ENCODE measurements at regions not wholly inside any gene's neighbourhood (a gene's known extent, or its start where the extent isn't known, plus 50 kb on each side); places are given as distances from the start of the nearest gene placed in this dataset.

- Histone ChIP-seq H2BK15ac (ENCODE audit: low read length) (no peak overlapping the region), H3K4ac (replicated peaks; ENCODE audit: insufficient read length, low read depth, low read length) (no peak overlapping the region), H3K23me2 (ENCODE audit: low read depth, low read length) (no peaks in the 10 kb centered on the region), H3K56ac (replicated peaks; ENCODE audit: insufficient read length, low read depth, low read length) (no peak overlapping the region), H3K4me2 (ENCODE audit: insufficient read depth in 1 of 2, low read depth in 2 of 2, low read length in 2 of 2) (no peak overlapping the region), H3K36me3 (ENCODE audit: control insufficient read depth in 2 of 4, insufficient read depth in 4 of 4, low read length in 3 of 4) (no peaks in the 10 kb centered on the region), H3K79me2 (ENCODE audit: control insufficient read depth in 1 of 2, insufficient read depth in 2 of 2, low read length in 2 of 2) (no peaks in the 10 kb centered on the region), H3K9ac (replicated peaks in 1 of 4; ENCODE audit: extremely low read depth in 1 of 4, low read depth in 3 of 4, low read length in 3 of 4) (no peak overlapping the region), H3K23ac (ENCODE audit: insufficient read length) (no peak overlapping the region), H3K79me1 (ENCODE audit: low read depth, low read length) (no peaks in the 10 kb centered on the region), H4K91ac (replicated peaks; ENCODE audit: insufficient read length, low read length) (no peak overlapping the region), H2BK12ac (ENCODE audit: low read depth, low read length) (no peak overlapping the region), H4K8ac (ENCODE audit: extremely low read depth, insufficient read depth, low read length) (no peak overlapping the region), H3K4me3 (ENCODE audit: extremely low read depth in 1 of 4, insufficient read depth in 2 of 4, low read depth in 3 of 4, low read length in 4 of 4) (no peak overlapping the region), H2BK5ac (ENCODE audit: low read depth, low read length) (no peak overlapping the region), H3K4me1 (replicated peaks in 1 of 4; ENCODE audit: control insufficient read depth in 3 of 4, insufficient read depth in 4 of 4, low read length in 3 of 4) (no peaks in the 10 kb centered on the region), H3K14ac (ENCODE audit: insufficient read length) (no peak overlapping the region), H2AK5ac (ENCODE audit: low read depth, low read length) (no peak overlapping the region), H2AFZ (ENCODE audit: low read length) (no peak overlapping the region), H2BK20ac (ENCODE audit: low read length) (no peak overlapping the region), H4K5ac (ENCODE audit: insufficient read length, low read depth, low read length) (no peak overlapping the region), H3K18ac (ENCODE audit: extremely low read depth, low read length) (no peak overlapping the region), H3K27me3 (replicated peaks in 1 of 4; ENCODE audit: control insufficient read depth in 3 of 4, extremely low read depth in 1 of 4, insufficient read depth in 3 of 4, low read length in 3 of 4) (no peaks in the 10 kb centered on the region), H3K9me3 (ENCODE audit: insufficient read depth in 2 of 2, low read depth in 1 of 2, low read length in 1 of 2) (no peaks in the 10 kb centered on the region), H2BK120ac (replicated peaks; ENCODE audit: low read depth, low read length) (no peak overlapping the region), H4K20me1 (replicated peaks in 1 of 2; ENCODE audit: control insufficient read depth in 1 of 2, insufficient read depth in 2 of 2, low read length in 2 of 2) (no peaks in the 10 kb centered on the region), H3K27ac (ENCODE audit: low read depth, low read length) (no peak overlapping the region)
- 88% methylated on average over 2 of the region's 2 CpGs; no CpG with 5 or more reads in 1 of the 2 experiments for WGBS, 2 experiments (ENCODE audit: extremely low coverage in 1 of 2, insufficient coverage in 1 of 2, insufficient read length in 1 of 2, insufficient replicate concordance in 2 of 2, low coverage in 1 of 2, low lambda C conversion rate in 2 of 2, missing lambda C conversion rate in 1 of 2)
- TF ChIP-seq NRF1 (IDR thresholded peaks at IDR 0.05; ENCODE audit: low read depth, low read length) = no peak
- no peak for TF ChIP-seq GABPA (IDR thresholded peaks at IDR 0.05; ENCODE audit: borderline replicate concordance, insufficient read depth, low read length)
- no peak for TF ChIP-seq RBBP5 (IDR thresholded peaks at IDR 0.05; ENCODE audit: borderline replicate concordance, low read depth, low read length)
- no peak for TF ChIP-seq JUN (IDR thresholded peaks at IDR 0.05; ENCODE audit: low read depth, low read length)
- TF ChIP-seq, protein P1, sequence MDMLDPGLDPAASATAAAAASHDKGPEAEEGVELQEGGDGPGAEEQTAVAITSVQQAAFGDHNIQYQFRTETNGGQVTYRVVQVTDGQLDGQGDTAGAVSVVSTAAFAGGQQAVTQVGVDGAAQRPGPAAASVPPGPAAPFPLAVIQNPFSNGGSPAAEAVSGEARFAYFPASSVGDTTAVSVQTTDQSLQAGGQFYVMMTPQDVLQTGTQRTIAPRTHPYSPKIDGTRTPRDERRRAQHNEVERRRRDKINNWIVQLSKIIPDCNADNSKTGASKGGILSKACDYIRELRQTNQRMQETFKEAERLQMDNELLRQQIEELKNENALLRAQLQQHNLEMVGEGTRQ (IDR thresholded peaks at IDR 0.05; ENCODE audit: low read length) = no peak
- POLR2A ChIA-PET (ENCODE audit: partially characterized antibody) = no interaction called here
- no peak for FAIRE-seq
- CTCF ChIA-PET (ENCODE audit: partially characterized antibody) = interaction anchor here (0.6 kb wide), 1 partner anchor 36 kb away, joined by 3 read pairs; no protein-coding TSS in a partner anchor
- no peak for DNase-seq (ENCODE audit: low read depth in 1 of 2, low spot score in 2 of 2)
Observed at GRCh38 chr11:109222761-109223160, 199.2 kb upstream of the C11orf87 start.
